BJ (cell line): ENCODE measurements at regions not wholly inside any gene's neighbourhood (a gene's known extent, or its start where the extent isn't known, plus 50 kb on each side); places are given as distances from the start of the nearest gene placed in this dataset.
"Not testable (repeated sequence)": the region's sequence is repeated elsewhere in the genome, so short reads cannot be mapped to it uniquely, and the experiment has no call there.

Source experiments
- CTCF ChIA-PET: fragments of 350-600 bp; formaldehyde crosslinking; extraction: SDS; loops from one replicate; lab custom pipeline; 2021; ENCODE audit warnings: antibody characterized with exemption, inconsistent platforms; lab: Yijun Ruan, JAX
- POLR2A ChIA-PET: fragments of 300-600 bp; sonication (Branson Sonifier 250); formaldehyde crosslinking; extraction: SDS; loops from one replicate; lab custom pipeline; 2021; ENCODE audit warnings: antibody characterized with exemption; lab: Charles Lee
- DNase-seq: peaks from one replicate; pipeline ENCODE4 v3.0.0-alpha.2; 2011; ENCODE audit warnings: low read depth
- H3K27me3 ChIP-seq: 2 replicates; pipeline ENCODE4 v1.6.0; 2011; ENCODE audit warnings: low read length; ENCODE audit not compliant: control insufficient read depth, insufficient read depth
- H3K36me3 ChIP-seq: 2 replicates; pipeline ENCODE4 v1.5.1; 2011; ENCODE audit warnings: low read length; ENCODE audit not compliant: control insufficient read depth, insufficient read depth
- H3K4me3 ChIP-seq: 2 replicates; pipeline ENCODE4 v1.5.1; 2011; ENCODE audit warnings: low read depth, mild to moderate bottlenecking, control low read depth, low read length
- CTCF ChIP-seq: IDR thresholded peaks from 2 replicates; pipeline ENCODE4 v1.5.1; 2011; ENCODE audit warnings: low read depth, mild to moderate bottlenecking, control low read depth, inconsistent platforms, low read length, moderate library complexity; ENCODE audit not compliant: insufficient read depth

- no peak for TF ChIP-seq CTCF
- Histone ChIP-seq H3K4me3 (no peak overlapping the region), H3K27me3 (no peaks in the 10 kb centered on the region), H3K36me3 (no peaks in the 10 kb centered on the region)
- POLR2A ChIA-PET: no interaction called here
- CTCF ChIA-PET: no interaction called here
- no peak for DNase-seq
Measured at GRCh38 chr3:26011276-26011675, 221.4 kb downstream of the OXSM start.

- Histone ChIP-seq H3K27me3 (no peaks in the 10 kb centered on the region), H3K4me3 (no peak overlapping the region), H3K36me3 (no peaks in the 10 kb centered on the region)
- POLR2A ChIA-PET: no interaction called here
- no peak for DNase-seq
- CTCF ChIA-PET: no interaction called here
- TF ChIP-seq CTCF: no peak
Measured at GRCh38 chr3:26012241-26012745, 222.4 kb downstream of the OXSM start.

GRCh38 chr3:26015752-26016151 is 225.9 kb downstream of the OXSM start:
- no peak for DNase-seq
- ChIA-PET POLR2A (no interaction called here), CTCF (no interaction called here)
- H3K36me3 ChIP-seq: no peaks in the 10 kb centered on the region
- no peak for TF ChIP-seq CTCF
- no peak overlapping the region for H3K4me3 ChIP-seq
- no peaks in the 10 kb centered on the region for H3K27me3 ChIP-seq

GRCh38 chr3:26018889-26019288 is 229.0 kb downstream of the OXSM start:
- ChIA-PET CTCF (no interaction called here), POLR2A (no interaction called here)
- Histone ChIP-seq H3K4me3 (no peak overlapping the region), H3K27me3 (no peaks in the 10 kb centered on the region), H3K36me3 (no peaks in the 10 kb centered on the region)
- no peak for DNase-seq
- no peak for TF ChIP-seq CTCF

- H3K27me3 ChIP-seq, H3K4me3 ChIP-seq, POLR2A ChIA-PET, DNase-seq, H3K36me3 ChIP-seq: not testable (repeated sequence)
- CTCF ChIA-PET: interaction anchor here (1.1 kb wide), 1 partner anchor 23 kb away, joined by 3 read pairs; no protein-coding TSS in a partner anchor
Measured at GRCh38 chr3:26024206-26024605, 234.3 kb downstream of the OXSM start.

GRCh38 chr3:26029321-26029720 is 239.4 kb downstream of the OXSM start:
- H3K27me3 ChIP-seq: no peaks in the 10 kb centered on the region
- no peak for DNase-seq
- no peak overlapping the region for H3K4me3 ChIP-seq
- no peak for TF ChIP-seq CTCF
- H3K36me3 ChIP-seq: no peaks in the 10 kb centered on the region
- CTCF ChIA-PET: no interaction called here
- POLR2A ChIA-PET: no interaction called here

GRCh38 chr3:26042126-26042525 is 252.2 kb downstream of the OXSM start:
- POLR2A ChIA-PET, DNase-seq, H3K36me3 ChIP-seq, H3K4me3 ChIP-seq, H3K27me3 ChIP-seq: not testable (repeated sequence)
- CTCF ChIA-PET: interaction anchor here (1.0 kb wide), 1 partner anchor 18 kb away, joined by 3 read pairs; no protein-coding TSS in a partner anchor
